GM12878 (cell line): ENCODE measurements at regions not wholly inside any gene's neighbourhood (a gene's known extent, or its start where the extent isn't known, plus 50 kb on each side); places are given as distances from the start of the nearest gene placed in this dataset.

Experiments
- CREB1 ChIP-seq: IDR thresholded peaks from 2 replicates; pipeline ENCODE4 v1.6.1; 2012; ENCODE audit warnings: low read depth, mild to moderate bottlenecking, inconsistent platforms
- EGR1 ChIP-seq, 2 experiments: IDR thresholded peaks; 1 replicate in 1 of 2; 2 replicates in 1 of 2; pipeline ENCODE4 v1.6.1; 2011 to 2012; ENCODE audit warnings: low read depth in 2 of 2, low read length in 2 of 2, borderline replicate concordance in 1 of 2, mild to moderate bottlenecking in 1 of 2, moderate library complexity in 1 of 2
- EZH2 ChIP-seq: IDR thresholded peaks from 2 replicates; pipeline ENCODE4 v1.6.1; 2012; ENCODE audit warnings: low read depth, mild to moderate bottlenecking, control low read depth, inconsistent platforms, low read length, borderline replicate concordance; ENCODE audit not compliant: control insufficient read depth
- POLR2A ChIP-seq: IDR thresholded peaks from 2 replicates; pipeline ENCODE4 v1.6.1; 2011; ENCODE audit warnings: low read depth, mild to moderate bottlenecking, low read length
- RCOR1 ChIP-seq: conservative IDR thresholded peaks from 2 replicates; pipeline ENCODE4 v1.6.1; 2012; ENCODE audit warnings: low read depth, low read length, improper control_type of control experiment
- TBL1XR1 ChIP-seq: IDR thresholded peaks from 2 replicates; pipeline ENCODE4 v1.6.1; 2012; ENCODE audit warnings: low read depth, low read length, improper control_type of control experiment
- TF ChIP-seq, protein P1 (sequence below), 3 experiments: IDR thresholded peaks in 2 of 3; conservative IDR thresholded peaks in 1 of 3; 2 replicates each; pipeline ENCODE4 v1.5.1; 2011; ENCODE audit warnings: low read depth in 3 of 3, low read length in 3 of 3, mild to moderate bottlenecking in 3 of 3, control low read depth in 2 of 3, moderate library complexity in 2 of 3, inconsistent platforms in 1 of 3, mixed read lengths in 1 of 3; ENCODE audit not compliant: control insufficient read depth in 2 of 3, insufficient read depth in 1 of 3; ENCODE audit errors: extremely low read depth in 1 of 3

DNA sequence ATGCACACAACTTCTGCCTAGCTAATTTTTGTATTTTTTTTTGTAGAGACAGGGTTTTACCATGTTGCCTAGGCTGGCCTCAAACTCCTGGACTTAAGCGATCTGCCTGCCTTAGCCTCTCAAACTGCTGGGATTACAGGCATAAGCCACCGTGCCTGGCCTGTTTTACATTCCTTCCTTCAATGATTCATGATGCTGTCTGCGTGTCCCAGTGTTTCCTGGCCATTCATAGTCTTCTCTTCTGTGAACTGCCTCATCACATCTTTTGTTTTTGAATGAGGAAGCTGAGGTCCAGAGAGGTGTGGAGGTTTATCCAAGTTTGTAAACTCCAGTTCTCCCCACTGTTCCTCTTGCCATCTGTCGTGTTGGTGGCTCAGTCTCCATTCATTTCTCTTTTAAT, 64.5 kb upstream of the MED9 start:
- TF ChIP-seq CREB1 (no peak), TBL1XR1 (no peak), EZH2 (no peak), EGR1 (IDR thresholded peaks at IDR 0.05; ENCODE audit: borderline replicate concordance in 1 of 2, low read depth in 2 of 2, low read length in 2 of 2) (no peak), POLR2A (no peak), RCOR1 (no peak)
- TF ChIP-seq, protein P1, sequence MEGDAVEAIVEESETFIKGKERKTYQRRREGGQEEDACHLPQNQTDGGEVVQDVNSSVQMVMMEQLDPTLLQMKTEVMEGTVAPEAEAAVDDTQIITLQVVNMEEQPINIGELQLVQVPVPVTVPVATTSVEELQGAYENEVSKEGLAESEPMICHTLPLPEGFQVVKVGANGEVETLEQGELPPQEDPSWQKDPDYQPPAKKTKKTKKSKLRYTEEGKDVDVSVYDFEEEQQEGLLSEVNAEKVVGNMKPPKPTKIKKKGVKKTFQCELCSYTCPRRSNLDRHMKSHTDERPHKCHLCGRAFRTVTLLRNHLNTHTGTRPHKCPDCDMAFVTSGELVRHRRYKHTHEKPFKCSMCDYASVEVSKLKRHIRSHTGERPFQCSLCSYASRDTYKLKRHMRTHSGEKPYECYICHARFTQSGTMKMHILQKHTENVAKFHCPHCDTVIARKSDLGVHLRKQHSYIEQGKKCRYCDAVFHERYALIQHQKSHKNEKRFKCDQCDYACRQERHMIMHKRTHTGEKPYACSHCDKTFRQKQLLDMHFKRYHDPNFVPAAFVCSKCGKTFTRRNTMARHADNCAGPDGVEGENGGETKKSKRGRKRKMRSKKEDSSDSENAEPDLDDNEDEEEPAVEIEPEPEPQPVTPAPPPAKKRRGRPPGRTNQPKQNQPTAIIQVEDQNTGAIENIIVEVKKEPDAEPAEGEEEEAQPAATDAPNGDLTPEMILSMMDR (IDR thresholded peaks at IDR 0.05 in 2 of 3, conservative IDR thresholded peaks at IDR 0.05 in 1 of 3; ENCODE audit: control insufficient read depth in 2 of 3, extremely low read depth in 1 of 3, insufficient read depth in 1 of 3, low read depth in 3 of 3, low read length in 3 of 3) = no peak
